WI38 (cell line): ENCODE measurements at regions not wholly inside any gene's neighbourhood (a gene's known extent, or its start where the extent isn't known, plus 50 kb on each side); places are given as distances from the start of the nearest gene placed in this dataset.

Experiments used
- H3K4me3 ChIP-seq: 2 replicates; pipeline ENCODE4 v1.5.1; 2011; ENCODE audit warnings: low read depth, mild to moderate bottlenecking, control low read depth, low read length
- TF ChIP-seq, protein P1 (sequence below): IDR thresholded peaks from 2 replicates; pipeline ENCODE4 v1.5.1; 2012; ENCODE audit warnings: low read depth, mild to moderate bottlenecking, control low read depth, low read length

GRCh38 chr4:170674176-170674575 is 584.4 kb upstream of the AADAT start:
- TF ChIP-seq, protein P1, sequence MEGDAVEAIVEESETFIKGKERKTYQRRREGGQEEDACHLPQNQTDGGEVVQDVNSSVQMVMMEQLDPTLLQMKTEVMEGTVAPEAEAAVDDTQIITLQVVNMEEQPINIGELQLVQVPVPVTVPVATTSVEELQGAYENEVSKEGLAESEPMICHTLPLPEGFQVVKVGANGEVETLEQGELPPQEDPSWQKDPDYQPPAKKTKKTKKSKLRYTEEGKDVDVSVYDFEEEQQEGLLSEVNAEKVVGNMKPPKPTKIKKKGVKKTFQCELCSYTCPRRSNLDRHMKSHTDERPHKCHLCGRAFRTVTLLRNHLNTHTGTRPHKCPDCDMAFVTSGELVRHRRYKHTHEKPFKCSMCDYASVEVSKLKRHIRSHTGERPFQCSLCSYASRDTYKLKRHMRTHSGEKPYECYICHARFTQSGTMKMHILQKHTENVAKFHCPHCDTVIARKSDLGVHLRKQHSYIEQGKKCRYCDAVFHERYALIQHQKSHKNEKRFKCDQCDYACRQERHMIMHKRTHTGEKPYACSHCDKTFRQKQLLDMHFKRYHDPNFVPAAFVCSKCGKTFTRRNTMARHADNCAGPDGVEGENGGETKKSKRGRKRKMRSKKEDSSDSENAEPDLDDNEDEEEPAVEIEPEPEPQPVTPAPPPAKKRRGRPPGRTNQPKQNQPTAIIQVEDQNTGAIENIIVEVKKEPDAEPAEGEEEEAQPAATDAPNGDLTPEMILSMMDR = no peak

GRCh38 chr4:170672381-170672965 is 582.7 kb upstream of the AADAT start:
- TF ChIP-seq, protein P1 = no peak

More at GRCh38 chr4:170674176-170674575, 584.4 kb upstream of the AADAT start:
- no peak overlapping the region for H3K4me3 ChIP-seq

DNA sequence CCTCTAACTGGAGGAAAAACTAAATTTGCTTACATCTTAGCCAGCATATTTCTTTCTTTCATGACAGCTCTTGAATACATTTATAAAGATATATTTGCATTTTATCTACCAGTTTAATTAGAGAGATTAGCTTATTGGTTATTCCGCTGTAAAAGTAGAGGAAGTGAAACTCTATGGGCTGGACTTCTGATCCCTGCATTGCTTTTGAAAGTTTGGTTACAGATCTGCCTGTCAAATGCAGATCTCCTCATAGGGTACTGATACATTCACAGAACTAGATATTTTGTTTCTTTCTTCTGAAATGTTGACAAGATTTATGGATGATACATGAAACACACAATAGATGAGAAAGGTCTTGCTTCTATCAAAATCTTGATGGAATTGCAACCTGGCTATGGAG is 581.4 kb upstream of the AADAT start:
- TF ChIP-seq, protein P1 = no peak
- no peak overlapping the region for H3K4me3 ChIP-seq

More at GRCh38 chr4:170672381-170672965, 582.7 kb upstream of the AADAT start:
- H3K4me3 ChIP-seq = no peak overlapping the region

DNA sequence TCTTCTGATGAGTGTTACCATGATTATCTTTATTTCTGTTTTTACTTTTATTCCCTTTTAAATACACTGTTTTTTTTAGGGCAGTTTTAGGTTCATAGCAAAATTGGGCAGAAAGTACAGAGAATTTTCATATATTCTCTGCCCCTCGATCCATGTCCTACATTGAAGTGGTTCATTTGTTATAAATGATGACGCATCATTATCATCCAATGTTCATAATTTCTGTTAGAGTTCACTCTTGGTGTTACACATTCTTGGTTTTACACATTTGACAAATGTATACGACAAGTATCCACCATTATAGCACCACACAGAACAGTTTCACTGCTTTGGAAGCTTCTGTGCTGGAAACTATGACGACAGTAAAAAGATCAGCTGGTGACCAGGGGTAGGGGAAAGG is 578.1 kb upstream of the AADAT start:
- no peak overlapping the region for H3K4me3 ChIP-seq

GRCh38 chr4:170666909-170667308 is 577.2 kb upstream of the AADAT start:
- TF ChIP-seq, protein P1 = no peak
- H3K4me3 ChIP-seq = no peak overlapping the region

More for the DNA sequence above, 578.1 kb upstream of the AADAT start:
- TF ChIP-seq, protein P1 = no peak

DNA sequence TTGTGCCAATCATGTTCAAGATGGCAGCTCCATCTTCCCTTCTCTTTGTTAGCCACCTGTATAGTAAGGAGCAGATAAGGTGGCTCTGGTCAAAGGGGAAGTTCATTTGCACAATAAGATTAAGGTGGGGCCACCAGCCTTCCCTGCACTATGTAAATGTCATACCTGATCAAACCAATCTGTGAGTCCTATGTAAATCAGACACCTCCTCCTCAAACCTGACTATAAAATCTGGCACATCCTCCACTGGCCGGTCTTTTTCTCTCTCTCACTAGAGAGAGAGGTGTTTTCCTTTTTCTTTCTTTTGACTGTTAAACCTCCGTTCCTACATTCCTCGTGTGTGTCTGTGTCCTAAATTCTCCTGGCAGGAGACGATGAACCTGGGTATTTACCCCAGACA is 572.5 kb upstream of the AADAT start:
- TF ChIP-seq, protein P1 = no peak
- no peak overlapping the region for H3K4me3 ChIP-seq

GRCh38 chr4:170657761-170658160 is 568.0 kb upstream of the AADAT start:
- no peak overlapping the region for H3K4me3 ChIP-seq
- TF ChIP-seq, protein P1 = no peak
